MM.1S (cell line): ENCODE measurements at regions not wholly inside any gene's neighbourhood (a gene's known extent, or its start where the extent isn't known, plus 50 kb on each side); places are given as distances from the start of the nearest gene placed in this dataset.

Source experiments
- EZH2 ChIP-seq: fragments of 300-600 bp; sonication (generic); optimal IDR thresholded peaks from 2 replicates; pipeline ENCODE3; 2017; ENCODE audit warnings: low read depth, mild to moderate bottlenecking, antibody characterized with exemption, low read length, mixed read lengths
- TF ChIP-seq, protein P1 (sequence below): fragments of 300-600 bp; sonication (generic); IDR thresholded peaks from 2 replicates; pipeline ENCODE4 v1.5.1; 2016; ENCODE audit warnings: antibody characterized with exemption, low read length, mixed read lengths

DNA sequence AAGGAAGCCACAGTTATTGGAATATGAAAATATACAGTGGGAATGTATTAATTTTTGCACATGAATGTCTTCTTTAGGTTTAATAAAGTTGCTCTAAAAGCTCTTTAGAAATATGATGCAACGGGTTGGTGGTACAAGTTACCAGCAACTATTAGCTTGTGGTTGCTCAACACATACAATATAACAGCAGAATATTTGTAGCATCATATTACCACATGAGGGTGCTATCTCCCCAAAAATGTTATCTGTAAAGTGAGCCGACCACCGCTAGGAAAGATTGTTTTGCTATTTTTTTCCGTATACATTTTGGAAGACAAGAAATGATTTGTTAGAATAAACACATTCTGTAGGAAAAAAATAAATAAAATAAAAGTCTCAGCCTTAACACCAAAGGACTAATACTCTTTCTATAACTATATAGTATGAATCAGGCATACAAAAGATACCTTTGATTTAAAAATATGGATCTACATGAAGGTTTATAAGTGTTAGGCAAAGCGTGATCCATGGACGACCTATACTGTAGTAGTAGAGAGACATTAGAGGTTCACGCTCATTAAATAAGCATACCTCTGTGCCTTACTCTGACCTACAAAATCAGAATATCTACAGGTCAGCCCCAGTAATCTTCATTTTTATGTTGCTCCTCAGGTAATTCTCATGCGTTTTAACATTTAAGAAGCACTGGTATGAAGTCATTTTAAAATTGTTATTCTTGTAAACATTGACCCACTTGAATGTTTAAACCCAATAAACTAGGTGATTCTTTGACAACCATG, 1110.6 kb upstream of the ACVR2A start:
- TF ChIP-seq EZH2: no peak
- TF ChIP-seq, protein P1, sequence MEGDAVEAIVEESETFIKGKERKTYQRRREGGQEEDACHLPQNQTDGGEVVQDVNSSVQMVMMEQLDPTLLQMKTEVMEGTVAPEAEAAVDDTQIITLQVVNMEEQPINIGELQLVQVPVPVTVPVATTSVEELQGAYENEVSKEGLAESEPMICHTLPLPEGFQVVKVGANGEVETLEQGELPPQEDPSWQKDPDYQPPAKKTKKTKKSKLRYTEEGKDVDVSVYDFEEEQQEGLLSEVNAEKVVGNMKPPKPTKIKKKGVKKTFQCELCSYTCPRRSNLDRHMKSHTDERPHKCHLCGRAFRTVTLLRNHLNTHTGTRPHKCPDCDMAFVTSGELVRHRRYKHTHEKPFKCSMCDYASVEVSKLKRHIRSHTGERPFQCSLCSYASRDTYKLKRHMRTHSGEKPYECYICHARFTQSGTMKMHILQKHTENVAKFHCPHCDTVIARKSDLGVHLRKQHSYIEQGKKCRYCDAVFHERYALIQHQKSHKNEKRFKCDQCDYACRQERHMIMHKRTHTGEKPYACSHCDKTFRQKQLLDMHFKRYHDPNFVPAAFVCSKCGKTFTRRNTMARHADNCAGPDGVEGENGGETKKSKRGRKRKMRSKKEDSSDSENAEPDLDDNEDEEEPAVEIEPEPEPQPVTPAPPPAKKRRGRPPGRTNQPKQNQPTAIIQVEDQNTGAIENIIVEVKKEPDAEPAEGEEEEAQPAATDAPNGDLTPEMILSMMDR: peak; percentile 65
